Endothelial cell of umbilical vein (primary cell): ENCODE measurements at regions not wholly inside any gene's neighbourhood (a gene's known extent, or its start where the extent isn't known, plus 50 kb on each side); places are given as distances from the start of the nearest gene placed in this dataset.

Experiments
- BruUV-seq: library from RNA; stranded (reverse); fragments of 400-500 nt; replicated peaks from 2 replicates; lab custom pipeline; 2021; lab: Mats Ljungman, UMichigan
- CTCF ChIA-PET: fragments of 300-600, 350-600 bp; sonication (Branson Sonifier 250); formaldehyde crosslinking; loops from one replicate; lab custom pipeline; 2021; ENCODE audit warnings: antibody characterized with exemption, inconsistent platforms; lab: Charles Lee
- POLR2A ChIA-PET: fragments of 300-600, 350-600 bp; sonication (Branson Sonifier 250); formaldehyde crosslinking; loops from one replicate; lab custom pipeline; 2021; ENCODE audit warnings: antibody characterized with exemption, inconsistent platforms; lab: Charles Lee
- DNase-seq: peaks from one replicate; pipeline ENCODE4 v3.0.0-alpha.2; 2011; ENCODE audit warnings: low read depth, low spot score
- FAIRE-seq: peaks from 2 replicates; lab custom pipeline; 2011; peaks lifted over from hg19 to GRCh38; lab: Jason Lieb, UNC
- H2AFZ ChIP-seq: 2 replicates; pipeline ENCODE4 v1.6.0; 2012; ENCODE audit warnings: low read depth, low read length, control low read depth, inconsistent platforms
- H3K27ac ChIP-seq: 2 replicates; pipeline ENCODE4 v1.5.1; 2011; ENCODE audit warnings: low read depth, mild to moderate bottlenecking, control low read depth, low read length, moderate library complexity; ENCODE audit not compliant: insufficient read depth
- H3K27me3 ChIP-seq, 2 experiments: 2 replicates each; pipeline versions ENCODE4 v1.6.0 to v1.6.1; 2011; ENCODE audit warnings: low read length in 2 of 2, mixed read lengths in 1 of 2; ENCODE audit not compliant: control insufficient read depth in 2 of 2, insufficient read depth in 2 of 2
- H3K36me3 ChIP-seq, 2 experiments: 2 replicates in 1 of 2; 3 replicates in 1 of 2; pipeline ENCODE4 v1.5.1; 2011; ENCODE audit warnings: low read length in 2 of 2, mild to moderate bottlenecking in 1 of 2, moderate library complexity in 1 of 2; ENCODE audit not compliant: control insufficient read depth in 2 of 2, insufficient read depth in 2 of 2; ENCODE audit errors: extremely low read depth in 1 of 2
- H3K4me1 ChIP-seq: 3 replicates; pipeline ENCODE4 v1.5.1; 2011; ENCODE audit warnings: mild to moderate bottlenecking, low read length; ENCODE audit not compliant: control insufficient read depth, insufficient read depth; ENCODE audit errors: extremely low read depth
- H3K4me2 ChIP-seq: 2 replicates; pipeline ENCODE4 v1.6.1; 2011; ENCODE audit warnings: low read length, control low read depth, mixed read lengths; ENCODE audit not compliant: insufficient read depth
- H3K4me3 ChIP-seq, 3 experiments: fragments of 200-600 bp in 1 of 3; sonication (generic), shearing (Covaris generic) in 1 of 3; replicated peaks in 1 of 3; 2 replicates each; pipeline ENCODE4 v1.5.1; 2011 to 2016; ENCODE audit warnings: control low read depth in 3 of 3, low read length in 3 of 3, mild to moderate bottlenecking in 2 of 3, inconsistent platforms in 1 of 3, low read depth in 1 of 3, moderate library complexity in 1 of 3; ENCODE audit not compliant: insufficient read depth in 1 of 3
- H3K79me2 ChIP-seq: 2 replicates; pipeline ENCODE4 v1.6.0; 2012; ENCODE audit warnings: low read length, inconsistent platforms; ENCODE audit not compliant: control insufficient read depth, insufficient read depth
- H3K9ac ChIP-seq: replicated peaks from 2 replicates; pipeline ENCODE3; 2011; ENCODE audit warnings: low read length, control low read depth; ENCODE audit not compliant: insufficient read depth; ENCODE audit errors: extremely low read depth
- H3K9me1 ChIP-seq: replicated peaks from 3 replicates; pipeline ENCODE4 v1.6.0; 2011; ENCODE audit warnings: mild to moderate bottlenecking, low read length; ENCODE audit not compliant: control insufficient read depth, insufficient read depth; ENCODE audit errors: extremely low read depth
- H3K9me3 ChIP-seq: replicated peaks from 2 replicates; pipeline ENCODE4 v1.5.1; 2012; ENCODE audit warnings: low read length, inconsistent platforms; ENCODE audit not compliant: control insufficient read depth, insufficient read depth
- H4K20me1 ChIP-seq: replicated peaks from 2 replicates; pipeline ENCODE3; 2011; ENCODE audit warnings: mild to moderate bottlenecking, low read length; ENCODE audit not compliant: control insufficient read depth, insufficient read depth; ENCODE audit errors: extremely low read depth
- CTCF ChIP-seq, 2 donors: IDR thresholded peaks; 1 replicate in 1 of 2; 2 replicates in 1 of 2; pipeline ENCODE4 v1.5.1; 2011; ENCODE audit warnings: low read length in 2 of 2, mild to moderate bottlenecking in 2 of 2, moderate library complexity in 2 of 2, control low read depth in 1 of 2, inconsistent platforms in 1 of 2, low read depth in 1 of 2; ENCODE audit not compliant: insufficient read depth in 1 of 2; ENCODE audit errors: extremely low read depth in 1 of 2
- EZH2 ChIP-seq: IDR thresholded peaks from 2 replicates; pipeline ENCODE4 v1.6.1; 2012; ENCODE audit warnings: borderline replicate concordance, low read depth, mild to moderate bottlenecking, moderate library complexity, low read length, inconsistent platforms; ENCODE audit not compliant: severe bottlenecking
- FOS ChIP-seq: IDR thresholded peaks from 2 replicates; pipeline ENCODE4 v1.6.1; 2011; ENCODE audit warnings: mild to moderate bottlenecking, low read length, moderate library complexity, borderline replicate concordance; ENCODE audit not compliant: insufficient read depth
- GATA2 ChIP-seq: IDR thresholded peaks from 2 replicates; pipeline ENCODE4 v1.7.0; 2011; ENCODE audit warnings: low read depth, mild to moderate bottlenecking, moderate library complexity, mixed read lengths, low read length; ENCODE audit not compliant: insufficient read length, insufficient read depth
- JUN ChIP-seq: IDR thresholded peaks from 2 replicates; pipeline ENCODE4 v1.6.1; 2011; ENCODE audit warnings: borderline replicate concordance, low read depth; ENCODE audit not compliant: insufficient read length, insufficient read depth
- MAX ChIP-seq: IDR thresholded peaks from 2 replicates; pipeline ENCODE4 v1.6.1; 2011; ENCODE audit not compliant: insufficient read depth, insufficient read length
- MYC ChIP-seq: IDR thresholded peaks from one replicate; pipeline ENCODE4 v1.6.1; 2011; ENCODE audit warnings: mild to moderate bottlenecking, low read depth, low read length
- POLR2A ChIP-seq: IDR thresholded peaks from 2 replicates; pipeline ENCODE4 v1.6.1; 2012; ENCODE audit warnings: low read depth, mild to moderate bottlenecking, control low read depth, low read length
- POLR2AphosphoS5 ChIP-seq: IDR thresholded peaks from 2 replicates; pipeline ENCODE4 v1.6.1; 2012; ENCODE audit warnings: low read depth, mild to moderate bottlenecking, control low read depth, low read length, moderate library complexity; ENCODE audit not compliant: insufficient read depth
- dilution Hi-C: fragments of 300-500 bp; cut with MboI; formaldehyde crosslinking; loops from one replicate; pipeline ENCODE4 v1.15.0; 2019; ENCODE audit warnings: low sequenced_read_pairs; ENCODE audit not compliant: extremely low pct_ligation_motif_present
- intact Hi-C: fragments of 100-400 bp; cut with micrococcal nuclease; formaldehyde crosslinking; loops from one replicate; pipeline ENCODE4 v1.10.0; 2022

GRCh38 chr2:118763797-118764196 lies 83.7 kb downstream of the EN1 start:
- Histone ChIP-seq H3K79me2 (no peaks in the 10 kb centered on the region), H4K20me1 (no peaks in the 10 kb centered on the region), H3K4me3 (no peak overlapping the region), H3K27me3 (no peaks in the 10 kb centered on the region), H3K9ac (no peak overlapping the region), H3K27ac (no peak overlapping the region), H3K9me3 (no peaks in the 10 kb centered on the region), H3K36me3 (no peaks in the 10 kb centered on the region), H2AFZ (no peak overlapping the region), H3K4me2 (no peak overlapping the region), H3K4me1 (no peaks in the 10 kb centered on the region), H3K9me1 (no peaks in the 10 kb centered on the region)
- FAIRE-seq = no peak
- no peak for DNase-seq
- ChIA-PET POLR2A (no interaction called here), CTCF (no interaction called here)
- dilution Hi-C loops = no loop called here
- no TSS peak for BruUV-seq
- TF ChIP-seq MAX (no peak), POLR2A (no peak), EZH2 (no peak), GATA2 (no peak), FOS (no peak), MYC (no peak), JUN (no peak), CTCF (IDR thresholded peaks at IDR 0.05; ENCODE audit: extremely low read depth in 1 of 2, insufficient read depth in 1 of 2, low read depth in 1 of 2, low read length in 2 of 2) (no peak), POLR2AphosphoS5 (no peak)
- intact Hi-C loops = loop anchor here (1.0 kb wide), 1 partner anchor 92 kb away; no protein-coding TSS in a partner anchor
